Activated T-cell treated with anti-CD3 and anti-CD28 coated beads, Interleukin-2, amount 50 U/mL, for 72 hours (primary cell): ENCODE measurements at regions not wholly inside any gene's neighbourhood (a gene's known extent, or its start where the extent isn't known, plus 50 kb on each side); places are given as distances from the start of the nearest gene placed in this dataset.

Source experiments
- ATAC-seq, 2 donors: fragments of 150-1000 bp; cut with Tn5 transposase; replicated peaks in 1 of 2; 2 replicates each; pipeline ENCODE4 v1.10.0; 2021; ENCODE audit warnings: moderate library complexity in 2 of 2, mild to moderate bottlenecking in 1 of 2
- DNase-seq, 2 donors: peaks; one replicate each; pipeline ENCODE4 v3.0.0; 2021 to 2022; ENCODE audit warnings: mixed read lengths in 1 of 2
- H3K27ac Mint-ChIP-seq: one replicate; pipeline ENCODE4 v1.8.0; 2022; ENCODE audit warnings: mild to moderate bottlenecking, moderate library complexity, mixed read lengths
- H3K27me3 Mint-ChIP-seq: one replicate; pipeline ENCODE4 v1.8.0; 2022; ENCODE audit warnings: low read depth, mixed read lengths
- H3K36me3 Mint-ChIP-seq, 2 donors: one replicate each; pipeline ENCODE4 v1.8.0; 2022; ENCODE audit warnings: mixed read lengths in 2 of 2, mild to moderate bottlenecking in 1 of 2; ENCODE audit not compliant: insufficient read depth in 2 of 2
- H3K4me1 Mint-ChIP-seq: one replicate; pipeline ENCODE4 v1.8.0; 2022; ENCODE audit warnings: low read depth, mixed read lengths
- H3K4me3 Mint-ChIP-seq, 2 donors: one replicate each; pipeline ENCODE4 v1.8.0; 2022; ENCODE audit warnings: mild to moderate bottlenecking in 2 of 2, mixed read lengths in 2 of 2, moderate library complexity in 2 of 2
- H3K9me3 Mint-ChIP-seq, 2 donors: one replicate each; pipeline ENCODE4 v1.8.0; 2022; ENCODE audit warnings: mixed read lengths in 2 of 2

DNA sequence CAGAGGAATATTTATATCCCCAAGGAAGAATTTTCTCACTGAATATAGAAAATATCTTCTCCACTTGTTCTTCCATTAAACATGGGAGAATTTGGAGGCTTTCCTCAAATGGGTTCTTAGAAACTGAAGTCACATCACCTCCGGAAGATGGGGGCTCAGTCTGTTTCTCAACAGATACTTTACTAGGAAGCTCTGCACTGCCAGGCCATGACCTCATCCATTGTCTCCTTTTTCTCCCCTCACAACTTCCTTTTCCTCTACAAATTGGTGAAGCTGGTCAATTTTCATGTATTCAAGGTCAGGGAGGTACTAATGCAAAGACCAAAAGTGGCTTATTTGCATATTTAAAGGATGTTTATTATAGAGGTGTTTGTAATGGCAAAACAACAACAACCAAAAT is 173.1 kb downstream of the RNF152 start:
- no peak overlapping the region for H3K27ac Mint-ChIP-seq
- no peak overlapping the region for H3K4me3 Mint-ChIP-seq
- ATAC-seq, result no peak
- H3K36me3 Mint-ChIP-seq, result no peaks in the 10 kb centered on the region
- H3K9me3 Mint-ChIP-seq, result no peaks in the 10 kb centered on the region
- no peaks in the 10 kb centered on the region for H3K4me1 Mint-ChIP-seq
- DNase-seq, result no peak
- peaks cover 5% of the 10 kb centered on the region for H3K27me3 Mint-ChIP-seq

GRCh38 chr18:61718944-61719343 is 173.9 kb downstream of the RNF152 start:
- no peak for DNase-seq
- no peak overlapping the region for H3K4me3 Mint-ChIP-seq
- no peaks in the 10 kb centered on the region for H3K9me3 Mint-ChIP-seq
- no peak overlapping the region for H3K27ac Mint-ChIP-seq
- peaks cover 5% of the 10 kb centered on the region for H3K27me3 Mint-ChIP-seq
- no peak for ATAC-seq
- H3K36me3 Mint-ChIP-seq, result no peaks in the 10 kb centered on the region
- no peaks in the 10 kb centered on the region for H3K4me1 Mint-ChIP-seq

DNA sequence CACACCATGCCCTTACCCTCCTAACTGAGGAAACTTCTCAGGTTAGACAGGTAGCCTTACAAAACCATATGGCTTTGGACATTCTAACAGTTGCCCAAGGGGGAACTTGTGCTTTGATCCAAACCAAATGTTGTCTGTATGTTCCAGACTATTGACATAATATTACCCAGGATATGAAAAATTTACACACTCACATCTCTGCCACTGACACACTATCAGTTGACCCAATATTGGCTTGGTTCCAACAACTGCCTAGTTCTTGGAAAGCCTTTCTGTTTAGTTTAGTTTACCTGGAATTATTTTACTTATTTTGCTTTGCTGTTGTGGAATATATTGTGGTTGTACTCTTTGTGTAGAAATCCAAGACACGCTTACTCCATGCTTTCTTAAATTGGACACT is 178.4 kb downstream of the RNF152 start:
- DNase-seq (no peak), ATAC-seq (no peak)
- no peaks in the 10 kb centered on the region for H3K4me1 Mint-ChIP-seq
- no peaks in the 10 kb centered on the region for H3K27me3 Mint-ChIP-seq
- no peaks in the 10 kb centered on the region for H3K9me3 Mint-ChIP-seq
- H3K4me3 Mint-ChIP-seq, result no peak overlapping the region
- H3K36me3 Mint-ChIP-seq, result no peaks in the 10 kb centered on the region
- H3K27ac Mint-ChIP-seq, result no peak overlapping the region

DNA sequence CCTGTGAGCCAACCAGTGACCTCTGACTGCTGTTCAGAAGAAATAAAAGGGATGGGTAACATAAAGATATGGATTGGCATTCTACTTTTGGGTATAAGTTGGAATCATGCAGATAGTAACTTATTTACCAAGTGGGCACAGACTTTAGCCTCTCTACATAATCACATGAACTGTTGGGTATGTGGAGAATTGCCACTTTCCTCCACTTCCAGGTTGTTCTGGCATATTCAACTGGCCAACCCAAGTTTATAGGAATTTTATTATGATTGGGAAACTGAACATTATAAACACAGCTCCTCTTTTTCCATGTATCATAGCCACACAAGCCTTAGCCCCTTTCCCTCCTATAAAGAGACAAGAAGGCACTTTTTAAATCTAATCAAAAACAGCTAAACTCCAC is 179.3 kb downstream of the RNF152 start:
- Mint-ChIP-seq H3K27me3 (no peaks in the 10 kb centered on the region), H3K4me3 (no peak overlapping the region), H3K36me3 (no peaks in the 10 kb centered on the region), H3K27ac (no peak overlapping the region), H3K4me1 (no peaks in the 10 kb centered on the region), H3K9me3 (no peaks in the 10 kb centered on the region)
- ATAC-seq (no peak), DNase-seq (no peak)

DNA sequence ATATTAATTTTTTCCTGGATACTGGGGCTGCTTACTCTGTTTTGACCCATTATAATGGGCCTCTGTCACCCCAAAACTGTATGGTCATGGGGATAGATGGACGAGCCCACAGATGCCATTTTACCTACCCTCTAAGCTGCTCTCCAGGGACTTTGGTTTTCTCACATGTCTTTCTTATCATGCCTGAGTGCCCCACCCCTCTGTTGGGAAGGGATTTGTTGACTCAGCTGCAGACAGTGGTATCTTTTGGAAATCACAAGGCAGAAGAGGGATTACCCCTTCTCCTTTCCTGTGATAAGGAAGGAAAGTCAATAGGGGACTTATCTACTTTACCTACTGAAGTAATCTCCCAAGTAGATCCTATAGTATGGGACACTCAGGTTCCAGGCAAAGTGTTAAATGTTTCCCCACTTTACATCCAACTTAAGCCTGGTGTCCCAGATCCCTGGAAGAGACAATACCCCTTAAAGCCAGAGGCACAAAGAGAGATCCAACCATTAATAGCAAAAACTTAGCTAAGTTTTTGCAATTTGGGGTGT is 182.7 kb downstream of the RNF152 start:
- ATAC-seq (no peak), DNase-seq (no peak)
- Mint-ChIP-seq H3K4me1 (no peaks in the 10 kb centered on the region), H3K27me3 (peaks cover 1% of the 10 kb centered on the region), H3K4me3 (no peak overlapping the region), H3K9me3 (no peaks in the 10 kb centered on the region), H3K27ac (no peak overlapping the region), H3K36me3 (no peaks in the 10 kb centered on the region)

DNA sequence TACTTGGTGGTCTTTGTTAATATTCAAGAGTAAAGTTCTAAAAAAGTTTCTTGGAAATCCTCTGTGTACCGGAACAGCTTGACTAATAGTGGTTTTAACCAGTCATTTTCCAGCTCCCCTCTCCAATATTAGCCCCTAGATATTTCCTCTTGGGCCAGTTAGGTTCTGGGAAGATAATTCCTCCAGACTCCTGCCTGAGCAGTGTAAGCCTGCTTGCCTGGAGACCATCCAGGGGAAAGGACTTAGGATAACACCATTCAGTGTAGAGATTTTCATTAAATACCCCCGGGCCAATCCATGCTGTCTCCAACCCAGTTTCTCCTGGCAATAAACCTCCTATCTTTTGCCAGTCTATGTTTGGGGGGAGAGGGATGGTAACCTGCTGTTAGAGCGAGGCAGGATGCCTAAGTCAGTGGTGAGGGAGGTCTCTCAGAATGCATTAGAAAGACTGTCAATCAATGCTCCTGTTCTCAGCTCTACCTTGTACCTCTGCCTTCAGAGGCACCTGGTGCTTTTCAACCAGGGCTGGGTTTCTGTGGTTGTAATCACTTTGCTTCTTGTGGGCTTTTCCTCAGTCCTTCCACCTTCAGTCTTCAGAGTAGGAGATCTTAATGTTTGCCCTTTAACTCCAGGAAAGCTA is 186.4 kb downstream of the RNF152 start:
- ATAC-seq (no peak), DNase-seq (no peak)
- Mint-ChIP-seq H3K27me3 (peaks cover 20% of the 10 kb centered on the region), H3K4me3 (no peak overlapping the region), H3K4me1 (no peaks in the 10 kb centered on the region), H3K27ac (no peak overlapping the region), H3K9me3 (no peaks in the 10 kb centered on the region), H3K36me3 (no peaks in the 10 kb centered on the region)

GRCh38 chr18:61703508-61703907 is 189.3 kb downstream of the RNF152 start:
- H3K9me3 Mint-ChIP-seq, result no peaks in the 10 kb centered on the region
- H3K4me1 Mint-ChIP-seq, result no peaks in the 10 kb centered on the region
- peaks cover 20% of the 10 kb centered on the region for H3K27me3 Mint-ChIP-seq
- H3K27ac Mint-ChIP-seq, result no peak overlapping the region
- no peaks in the 10 kb centered on the region for H3K36me3 Mint-ChIP-seq
- H3K4me3 Mint-ChIP-seq, result no peak overlapping the region
- DNase-seq (no peak), ATAC-seq (no peak)

GRCh38 chr18:61702007-61702406 is 190.8 kb downstream of the RNF152 start:
- peaks cover 20% of the 10 kb centered on the region for H3K27me3 Mint-ChIP-seq

GRCh38 chr18:61699397-61700110 is 193.3 kb downstream of the RNF152 start:
- no peak for ATAC-seq
- no peaks in the 10 kb centered on the region for H3K4me1 Mint-ChIP-seq
- H3K27ac Mint-ChIP-seq, result no peak overlapping the region
- no peak overlapping the region for H3K4me3 Mint-ChIP-seq
- peaks cover 13% of the 10 kb centered on the region for H3K27me3 Mint-ChIP-seq
- no peak for DNase-seq
- H3K9me3 Mint-ChIP-seq, result no peaks in the 10 kb centered on the region
- no peaks in the 10 kb centered on the region for H3K36me3 Mint-ChIP-seq

More at GRCh38 chr18:61702007-61702406, 190.8 kb downstream of the RNF152 start:
- Mint-ChIP-seq H3K9me3 (no peaks in the 10 kb centered on the region), H3K4me1 (no peaks in the 10 kb centered on the region), H3K27ac (no peak overlapping the region), H3K36me3 (no peaks in the 10 kb centered on the region), H3K4me3 (no peak overlapping the region)
- ATAC-seq, result no peak
- no peak for DNase-seq

- Mint-ChIP-seq H3K36me3 (no peaks in the 10 kb centered on the region), H3K27me3 (peaks cover 6% of the 10 kb centered on the region), H3K4me1 (no peaks in the 10 kb centered on the region), H3K27ac (no peak overlapping the region), H3K9me3 (no peaks in the 10 kb centered on the region), H3K4me3 (no peak overlapping the region)
- ATAC-seq, result no peak
- no peak for DNase-seq
Observed at GRCh38 chr18:61697306-61697909, 195.4 kb downstream of the RNF152 start.

DNA sequence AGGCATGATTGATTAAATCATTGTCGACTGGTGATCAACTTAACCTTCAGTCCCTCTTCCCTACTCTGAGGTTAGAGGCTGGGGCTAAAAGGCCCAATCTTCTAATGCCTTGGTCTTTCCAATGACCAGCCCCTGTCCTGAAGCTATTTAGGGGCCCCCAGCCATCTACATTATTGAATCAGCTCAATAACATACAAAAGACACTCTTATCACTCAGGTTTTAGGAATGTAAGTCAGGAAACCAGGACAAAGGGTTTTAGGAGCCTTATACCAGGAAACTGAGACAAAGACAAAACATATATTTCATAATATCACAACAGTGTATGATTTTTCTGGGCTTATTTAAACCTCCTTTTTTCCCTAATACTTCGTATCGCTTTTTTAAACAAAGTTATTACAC is 198.6 kb downstream of the RNF152 start:
- Mint-ChIP-seq H3K27me3 (peaks cover 5% of the 10 kb centered on the region), H3K4me3 (no peak overlapping the region), H3K9me3 (no peaks in the 10 kb centered on the region), H3K27ac (no peak overlapping the region), H3K36me3 (no peaks in the 10 kb centered on the region), H3K4me1 (no peaks in the 10 kb centered on the region)
- ATAC-seq, result no peak
- DNase-seq, result no peak

GRCh38 chr18:61690418-61691138 is 202.2 kb downstream of the RNF152 start:
- no peaks in the 10 kb centered on the region for H3K9me3 Mint-ChIP-seq
- no peak for ATAC-seq
- no peak for DNase-seq
- no peak overlapping the region for H3K27ac Mint-ChIP-seq
- H3K4me3 Mint-ChIP-seq, result no peak overlapping the region
- peaks cover 11% of the 10 kb centered on the region for H3K27me3 Mint-ChIP-seq
- no peaks in the 10 kb centered on the region for H3K4me1 Mint-ChIP-seq
- H3K36me3 Mint-ChIP-seq, result no peaks in the 10 kb centered on the region

GRCh38 chr18:61687317-61687716 is 205.5 kb downstream of the RNF152 start:
- Mint-ChIP-seq H3K27me3 (peaks cover 11% of the 10 kb centered on the region), H3K4me1 (no peaks in the 10 kb centered on the region), H3K27ac (no peak overlapping the region), H3K9me3 (no peaks in the 10 kb centered on the region), H3K4me3 (no peak overlapping the region), H3K36me3 (no peaks in the 10 kb centered on the region)
- DNase-seq (no peak), ATAC-seq (no peak)
